Left colon (tissue), 2 donors: ENCODE measurements at regions not wholly inside any gene's neighbourhood (a gene's known extent, or its start where the extent isn't known, plus 50 kb on each side); places are given as distances from the start of the nearest gene placed in this dataset.

Source experiments
- ATAC-seq: fragments of 200-7000 bp; cut with Tn5 transposase; one replicate; pipeline ENCODE4 v1.9.1; 2020; ENCODE audit warnings: mild to moderate bottlenecking, moderate library complexity
- DNase-seq, 2 donors: peaks; one replicate each; pipeline ENCODE4 v3.0.0-alpha.2; 2020
- intact Hi-C, 2 donors: fragments of 100-400 bp; cut with DNase I in 1 of 2; cut with micrococcal nuclease in 1 of 2; formaldehyde crosslinking; loops; one replicate each; pipeline versions ENCODE4 v1.11.2 to v1.14.0; 2022; cut with DNase I, micrococcal nuclease
- donor health status: DM: no; HTN: no; CAD: no.
- donor health status: DM: yes; HTN: yes; CAD: no.

DNA sequence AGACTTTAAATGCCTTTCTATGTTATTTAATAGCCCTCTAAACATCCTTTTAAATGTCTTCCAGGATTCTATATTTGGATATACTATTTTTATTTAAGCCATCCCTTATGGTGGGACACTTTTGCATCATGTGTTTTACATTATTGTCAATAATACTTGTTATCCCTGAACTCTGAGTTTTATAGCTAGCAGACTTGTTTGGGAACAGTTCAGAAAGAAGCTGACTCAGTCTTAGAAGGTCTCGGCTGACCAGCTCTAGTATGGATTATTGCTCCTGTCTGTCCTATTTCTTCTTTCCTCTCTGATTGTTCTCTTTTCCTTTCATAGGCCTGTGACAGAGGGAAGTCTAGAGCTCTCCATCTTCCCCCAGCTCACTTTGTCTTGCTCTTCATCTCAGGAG lies 77.3 kb upstream of the CXCR4 start:
- ATAC-seq (no peak), DNase-seq (no peak)
- intact Hi-C loops, result no loop called here

GRCh38 chr2:136191041-136191440 lies 73.1 kb upstream of the CXCR4 start:
- intact Hi-C loops, result no loop called here
- no peak for DNase-seq
- no peak for ATAC-seq

GRCh38 chr2:136189221-136189782 lies 71.4 kb upstream of the CXCR4 start:
- DNase-seq, result no peak
- ATAC-seq, result no peak
- intact Hi-C loops, result no loop called here

DNA sequence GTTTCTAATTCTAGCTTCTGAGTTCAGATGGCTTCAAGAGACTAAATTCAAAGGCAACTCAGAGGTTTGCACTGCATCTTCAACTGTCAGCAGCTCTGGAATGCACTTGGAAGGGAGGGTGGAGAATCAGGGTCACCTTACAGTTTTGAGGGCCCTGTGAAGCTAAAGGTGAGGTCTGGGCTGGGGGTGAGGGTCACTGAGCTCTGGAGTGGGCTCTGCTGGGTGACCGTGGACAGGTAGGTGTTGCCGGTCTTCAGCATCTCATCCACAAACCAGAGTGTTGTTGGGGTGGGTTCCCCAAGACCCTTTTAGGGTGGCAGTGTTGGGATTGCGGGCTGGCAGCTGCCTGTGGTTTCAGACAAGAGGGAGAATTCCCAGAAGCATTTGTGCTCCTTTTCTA lies 70.1 kb upstream of the CXCR4 start:
- DNase-seq (no peak), ATAC-seq (no peak)
- intact Hi-C loops, result no loop called here

DNA sequence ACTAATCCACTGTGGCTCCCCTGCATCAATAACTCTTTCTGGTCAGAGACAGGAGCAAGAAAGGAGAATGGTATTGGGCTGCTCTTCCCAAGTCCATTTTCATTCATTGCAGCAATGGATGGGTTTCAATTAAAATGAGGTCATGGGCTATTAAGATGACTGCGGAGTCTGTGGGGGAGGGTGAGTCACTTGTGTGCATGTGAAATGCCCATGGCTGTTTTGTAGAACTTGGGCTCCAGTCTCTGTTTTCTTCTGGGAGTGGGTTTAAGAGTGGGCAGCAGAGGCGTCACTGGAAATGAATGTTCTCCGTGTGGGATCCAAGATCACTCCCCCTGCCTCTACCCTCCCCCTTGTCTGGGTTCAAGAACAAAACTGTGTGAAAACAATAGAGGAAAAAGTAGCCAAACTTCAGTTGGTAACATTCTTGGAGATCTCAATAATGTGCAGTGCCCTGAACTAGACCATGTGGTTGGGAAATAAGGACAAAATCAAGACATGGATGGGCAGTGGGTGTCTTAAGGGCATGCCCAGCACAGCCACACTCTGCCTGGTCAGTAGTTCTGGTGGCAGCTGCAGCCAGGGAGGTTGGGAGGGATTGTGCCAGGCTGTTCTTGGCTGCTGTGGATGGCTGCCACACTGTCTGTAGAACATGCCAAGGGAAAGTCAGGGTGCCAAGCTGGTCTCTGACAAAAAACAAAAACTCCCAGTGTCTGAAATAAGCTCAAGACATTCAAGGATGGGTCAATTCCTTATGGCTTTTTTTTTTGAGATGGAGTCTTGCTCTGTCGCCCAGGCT lies 68.2 kb upstream of the CXCR4 start:
- ATAC-seq, result no peak
- intact Hi-C loops, result no loop called here
- DNase-seq, result no peak

GRCh38 chr2:136183097-136183496 lies 65.1 kb upstream of the CXCR4 start:
- ATAC-seq (no peak), DNase-seq (no peak)
- intact Hi-C loops, result no loop called here

GRCh38 chr2:136182315-136182714 lies 64.4 kb upstream of the CXCR4 start:
- no peak for ATAC-seq
- no peak for DNase-seq
- intact Hi-C loops, result no loop called here

- intact Hi-C loops, result no loop called here
- no peak for DNase-seq
- ATAC-seq, result no peak
These were observed 61.6 kb upstream of the CXCR4 start for GRCh38 chr2:136179602-136179975.

GRCh38 chr2:136178941-136179601 lies 61.1 kb upstream of the CXCR4 start:
- ATAC-seq, result no peak
- DNase-seq, result no peak
- intact Hi-C loops, result no loop called here

DNA sequence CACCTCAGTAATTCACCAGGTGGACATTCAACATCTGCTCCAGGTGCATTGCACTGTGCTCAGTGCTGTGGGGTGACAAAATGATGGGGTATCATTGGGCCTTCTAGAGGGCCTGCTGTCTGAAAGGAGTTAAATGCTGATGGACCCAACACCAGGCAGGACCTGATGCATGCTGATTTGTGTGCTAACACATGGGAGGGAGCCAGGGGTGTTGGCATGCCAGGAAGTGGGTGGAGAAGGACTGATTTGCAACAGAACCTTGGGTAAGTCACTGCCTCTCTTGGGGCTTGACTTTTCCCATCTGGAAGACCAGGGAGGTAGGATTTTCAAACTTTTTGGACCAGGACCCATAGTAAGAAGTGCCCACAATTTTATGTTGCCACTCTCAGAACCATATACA lies 57.9 kb upstream of the CXCR4 start:
- intact Hi-C loops, result no loop called here
- no peak for DNase-seq
- no peak for ATAC-seq

DNA sequence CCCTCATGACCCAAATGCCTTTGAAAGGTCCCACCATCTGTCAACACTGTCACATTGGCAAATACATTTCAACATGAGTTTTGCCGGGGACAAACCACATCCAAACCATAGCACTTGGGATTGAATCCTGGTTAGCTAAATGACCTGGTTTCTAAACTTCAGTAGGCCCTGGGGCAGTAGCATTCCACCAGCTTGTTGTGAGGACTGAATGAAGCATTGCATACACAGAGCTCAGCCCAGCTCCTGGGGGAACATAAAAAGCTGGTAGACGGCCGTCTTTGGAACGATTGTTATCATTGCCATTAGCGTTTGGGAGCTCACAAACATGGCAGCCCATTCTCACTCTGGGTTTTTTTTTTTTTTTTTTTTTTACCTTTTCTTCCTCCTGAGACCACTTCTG lies 57.5 kb upstream of the CXCR4 start:
- ATAC-seq (no peak), DNase-seq (no peak)
- intact Hi-C loops, result no loop called here

DNA sequence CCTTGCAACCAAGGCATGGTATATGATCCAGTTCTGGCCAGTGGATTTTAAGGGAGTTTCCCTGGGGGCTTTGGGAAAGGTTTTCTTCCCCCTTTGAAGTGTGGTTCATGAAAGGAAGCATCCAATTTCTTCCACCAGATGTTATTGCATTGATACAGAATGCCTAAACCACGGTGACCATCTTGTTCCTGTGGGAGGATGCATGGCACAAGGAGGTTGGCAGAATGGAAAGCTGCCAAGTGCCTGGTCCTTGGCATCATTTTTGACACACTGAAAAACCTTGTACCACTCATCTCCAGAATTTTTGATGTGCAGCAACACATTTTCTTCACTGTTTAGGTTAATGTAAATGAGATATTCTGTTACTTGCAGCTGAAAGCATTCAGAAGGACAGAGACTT lies 55.2 kb upstream of the CXCR4 start:
- DNase-seq, result no peak
- no peak for ATAC-seq
- intact Hi-C loops, result no loop called here

DNA sequence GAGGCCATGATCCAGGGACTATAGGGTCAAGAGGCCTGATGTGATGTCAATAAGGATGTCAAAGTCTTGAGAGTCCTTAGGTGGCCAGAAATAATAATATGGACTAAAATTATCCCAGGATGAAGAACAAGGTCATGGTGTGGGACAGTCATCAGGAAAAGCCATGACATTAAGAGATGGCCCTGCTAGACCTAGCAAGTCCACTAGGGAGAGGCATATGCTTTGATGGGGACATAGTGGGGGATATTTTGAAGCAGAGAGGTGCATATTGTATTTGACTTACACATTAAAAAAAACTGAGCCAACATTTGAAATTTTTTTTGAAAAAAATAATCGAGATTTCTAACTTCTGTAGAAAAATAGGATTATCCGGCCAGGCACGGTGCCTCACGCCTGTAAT lies 53.3 kb upstream of the CXCR4 start:
- intact Hi-C loops, result no loop called here
- DNase-seq (no peak), ATAC-seq (no peak)

- DNase-seq (no peak), ATAC-seq (no peak)
- intact Hi-C loops, result no loop called here
These were observed 50.8 kb upstream of the CXCR4 start for GRCh38 chr2:136168720-136169119.

DNA sequence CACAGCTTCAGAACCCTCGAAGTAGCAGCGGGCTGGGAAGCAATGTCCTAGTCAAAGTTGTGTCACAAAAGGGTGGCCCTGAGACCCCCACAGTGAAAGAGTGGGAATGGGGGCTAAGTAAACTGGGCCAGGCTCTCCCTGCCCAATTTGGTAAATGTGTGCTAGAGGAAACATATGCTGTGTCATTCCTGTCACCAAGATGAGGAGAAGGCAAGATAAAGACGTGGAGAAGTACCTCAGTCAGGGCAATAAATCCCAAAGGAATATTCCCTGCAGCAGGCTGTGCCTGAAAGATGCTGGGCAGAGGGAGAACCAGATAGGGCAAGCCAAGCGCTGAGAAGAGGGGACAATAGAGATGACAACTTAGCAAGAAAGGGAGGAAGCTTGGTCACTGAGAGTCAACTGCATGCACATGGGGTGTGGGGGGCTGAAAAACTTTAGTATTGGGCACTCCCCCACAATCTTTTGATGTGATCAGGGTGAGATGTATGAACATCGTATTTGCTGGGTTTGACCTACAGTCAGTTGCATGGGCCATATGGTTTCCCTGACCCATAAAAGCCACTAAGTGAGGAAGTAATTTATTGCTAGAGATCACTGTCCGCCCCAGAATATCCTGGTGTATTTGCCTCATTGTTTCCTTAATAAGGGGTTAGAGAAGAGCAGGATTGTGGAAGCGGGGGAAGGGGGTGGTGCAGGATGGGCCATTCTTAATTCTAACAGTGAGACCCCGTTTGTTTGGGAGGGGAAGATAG lies 49.9 kb upstream of the CXCR4 start:
- ATAC-seq (no peak), DNase-seq (no peak)
- intact Hi-C loops, result no loop called here
